ENCODE measurements at regions not wholly inside any gene's neighbourhood (a gene's known extent, or its start where the extent isn't known, plus 50 kb on each side); places are given as distances from the start of the nearest gene placed in this dataset.
A peak's percentile ranks its signal among the peaks of the same experiment; 100 is the strongest.

DNA sequence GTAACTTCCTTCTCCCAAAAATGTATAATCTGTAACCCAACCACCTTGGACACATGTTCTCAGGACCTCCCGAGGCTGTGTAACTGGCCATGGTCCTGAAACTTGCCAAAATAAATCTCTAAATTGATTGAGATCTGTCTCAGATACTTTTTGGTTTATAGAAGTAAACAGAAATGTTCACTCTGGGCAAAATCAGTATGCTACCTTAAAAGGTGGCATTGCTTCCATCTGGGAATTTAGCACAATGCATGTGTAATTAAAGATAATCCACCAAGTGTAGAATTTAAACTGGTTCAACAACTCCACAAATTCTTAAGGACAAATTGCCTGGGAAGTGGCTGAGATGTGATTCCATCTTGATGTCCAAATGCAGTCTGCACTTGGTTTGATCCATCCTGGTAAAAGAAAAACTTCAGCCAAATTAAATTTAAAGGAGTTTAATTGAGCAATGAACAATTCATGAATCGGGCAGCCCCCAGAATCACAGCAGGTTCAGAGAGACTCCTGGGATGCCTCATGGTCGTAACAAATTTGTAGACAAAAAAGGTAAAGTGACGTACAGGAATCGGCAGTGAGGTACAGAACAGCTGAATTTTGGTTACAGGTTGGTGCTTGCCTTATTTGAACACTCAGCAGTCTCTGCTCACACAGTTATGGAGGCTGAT, 102.6 kb upstream of the PFKP start:
- H3K27me3 ChIP-seq, result no peaks in the 10 kb centered on the region
- TF ChIP-seq, protein P1, sequence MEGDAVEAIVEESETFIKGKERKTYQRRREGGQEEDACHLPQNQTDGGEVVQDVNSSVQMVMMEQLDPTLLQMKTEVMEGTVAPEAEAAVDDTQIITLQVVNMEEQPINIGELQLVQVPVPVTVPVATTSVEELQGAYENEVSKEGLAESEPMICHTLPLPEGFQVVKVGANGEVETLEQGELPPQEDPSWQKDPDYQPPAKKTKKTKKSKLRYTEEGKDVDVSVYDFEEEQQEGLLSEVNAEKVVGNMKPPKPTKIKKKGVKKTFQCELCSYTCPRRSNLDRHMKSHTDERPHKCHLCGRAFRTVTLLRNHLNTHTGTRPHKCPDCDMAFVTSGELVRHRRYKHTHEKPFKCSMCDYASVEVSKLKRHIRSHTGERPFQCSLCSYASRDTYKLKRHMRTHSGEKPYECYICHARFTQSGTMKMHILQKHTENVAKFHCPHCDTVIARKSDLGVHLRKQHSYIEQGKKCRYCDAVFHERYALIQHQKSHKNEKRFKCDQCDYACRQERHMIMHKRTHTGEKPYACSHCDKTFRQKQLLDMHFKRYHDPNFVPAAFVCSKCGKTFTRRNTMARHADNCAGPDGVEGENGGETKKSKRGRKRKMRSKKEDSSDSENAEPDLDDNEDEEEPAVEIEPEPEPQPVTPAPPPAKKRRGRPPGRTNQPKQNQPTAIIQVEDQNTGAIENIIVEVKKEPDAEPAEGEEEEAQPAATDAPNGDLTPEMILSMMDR (IDR thresholded peaks at IDR 0.05), result no peak
- TF ChIP-seq POLR2A (IDR thresholded peaks at IDR 0.05), result no peak
- no peaks in the 10 kb centered on the region for H3K36me3 ChIP-seq
- 52% methylated on average over 5 of the region's 5 CpGs for WGBS (ENCODE audit: insufficient coverage, low coverage, low lambda C conversion rate, missing lambda C conversion rate)
- no peaks in the 10 kb centered on the region for H3K4me1 ChIP-seq
- intact Hi-C loops (cut with DNase I), result no loop called here
- no peak overlapping the region for H3K27ac ChIP-seq
- no peaks in the 10 kb centered on the region for H3K9me3 ChIP-seq
- ATAC-seq (no peak), DNase-seq (no peak)
- H3K4me3 ChIP-seq, result no peak overlapping the region

DNA sequence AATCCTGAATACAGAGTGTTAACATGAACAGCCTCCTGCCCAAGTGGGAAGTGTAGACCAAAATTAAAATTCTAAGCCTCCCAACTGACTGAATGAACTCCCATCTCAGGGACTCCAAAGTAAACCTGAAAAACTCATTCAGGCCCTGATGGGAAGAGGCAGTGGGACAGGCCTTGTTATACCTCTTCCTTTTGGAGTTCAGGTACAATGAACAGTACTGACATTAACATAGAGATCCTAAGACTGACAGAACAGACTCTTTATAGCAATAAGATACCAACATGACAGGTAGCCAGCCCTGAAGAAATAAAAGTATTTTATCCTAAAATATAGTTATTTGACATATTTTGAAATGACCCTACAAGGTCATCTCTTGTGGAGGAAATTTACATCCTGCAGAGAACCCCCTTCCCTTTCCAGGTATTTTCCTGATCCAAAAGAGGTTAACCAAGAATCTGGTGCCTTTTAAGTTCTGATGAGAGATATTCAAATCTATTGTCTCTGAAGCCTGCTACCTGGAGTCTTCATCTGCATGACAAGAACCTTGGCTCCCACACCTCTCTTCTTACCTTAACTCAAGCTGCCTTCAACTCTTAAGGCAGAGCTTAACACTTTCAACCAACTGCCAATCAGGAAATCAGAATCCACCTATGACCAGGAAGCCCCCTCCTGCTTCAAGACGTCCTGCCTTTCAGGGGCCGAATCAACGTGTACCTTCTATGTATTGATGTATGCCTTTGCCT, 103.3 kb upstream of the PFKP start:
- Histone ChIP-seq H3K4me1 (no peaks in the 10 kb centered on the region), H3K27ac (no peak overlapping the region), H3K36me3 (no peaks in the 10 kb centered on the region), H3K4me3 (no peak overlapping the region), H3K9me3 (no peaks in the 10 kb centered on the region), H3K27me3 (no peaks in the 10 kb centered on the region)
- no peak for TF ChIP-seq POLR2A (IDR thresholded peaks at IDR 0.05)
- TF ChIP-seq, protein P1 (IDR thresholded peaks at IDR 0.05), result no peak
- DNase-seq (no peak), ATAC-seq (no peak)
- whole genome bisulfite sequencing (ENCODE audit: insufficient coverage, low coverage, low lambda C conversion rate, missing lambda C conversion rate), result 40% methylated on average over 3 of the region's 3 CpGs
- intact Hi-C loops (cut with DNase I), result no loop called here

DNA sequence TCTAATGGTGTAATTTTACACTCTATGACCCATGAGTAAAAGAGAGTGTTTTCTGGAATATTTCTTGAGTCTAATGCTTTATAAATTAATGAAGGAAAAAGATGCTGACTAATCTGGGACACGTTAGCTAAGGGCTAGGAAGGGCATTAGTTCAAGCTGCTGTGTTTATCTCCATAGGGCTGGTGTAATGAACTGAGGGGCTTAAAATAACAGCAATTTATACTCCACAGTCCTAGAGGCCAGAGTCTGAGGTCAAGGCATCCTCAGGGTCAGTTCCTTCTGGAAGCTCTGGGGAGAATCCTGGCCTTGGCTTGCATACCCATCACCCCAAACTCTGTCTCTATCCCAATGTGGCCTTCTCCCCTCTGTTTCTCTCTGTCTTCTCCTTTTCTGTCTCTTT, 105.2 kb upstream of the PFKP start:
- 100% methylated on average over 1 of the region's 1 CpG for WGBS (ENCODE audit: insufficient coverage, low coverage, low lambda C conversion rate, missing lambda C conversion rate)

DNA sequence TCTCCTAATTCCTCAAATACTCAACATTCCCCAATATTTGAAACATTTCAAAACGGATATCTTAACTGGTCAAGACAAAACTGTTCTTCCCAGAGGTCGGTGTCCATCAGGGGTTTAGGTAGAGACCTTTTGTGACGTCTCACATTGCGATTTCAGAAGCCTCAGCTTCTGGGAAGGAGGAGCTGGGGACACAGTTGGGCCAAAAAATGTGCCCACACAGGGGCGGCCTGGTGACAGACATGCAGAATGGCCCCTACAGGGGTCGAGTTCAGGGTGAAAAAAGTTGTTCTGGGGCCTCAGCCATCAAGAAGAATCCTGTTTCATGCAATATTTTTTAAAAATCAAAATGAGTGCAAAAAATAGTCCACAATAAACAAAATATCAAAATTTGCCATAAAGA, 108.7 kb upstream of the PFKP start:
- H3K27ac ChIP-seq, result no peak overlapping the region
- peak in 1 of 4 donors; percentile 24 for ATAC-seq
- H3K36me3 ChIP-seq, result no peaks in the 10 kb centered on the region

More for the DNA sequence above, 105.2 kb upstream of the PFKP start:
- H3K4me3 ChIP-seq, result no peak overlapping the region
- TF ChIP-seq POLR2A (IDR thresholded peaks at IDR 0.05), result no peak
- TF ChIP-seq, protein P1 (IDR thresholded peaks at IDR 0.05), result no peak
- no peaks in the 10 kb centered on the region for H3K27me3 ChIP-seq
- intact Hi-C loops (cut with DNase I), result no loop called here
- no peaks in the 10 kb centered on the region for H3K9me3 ChIP-seq
- H3K4me1 ChIP-seq, result peaks cover 0 to 11% (median 0%) of the 10 kb centered on the region in 4 donors
- no peak overlapping the region for H3K27ac ChIP-seq
- DNase-seq, result no peak
- H3K36me3 ChIP-seq, result no peaks in the 10 kb centered on the region
- no peak for ATAC-seq

More for the DNA sequence above, 108.7 kb upstream of the PFKP start:
- intact Hi-C loops (cut with DNase I), result no loop called here
- TF ChIP-seq POLR2A (IDR thresholded peaks at IDR 0.05), result no peak
- TF ChIP-seq, protein P1 (IDR thresholded peaks at IDR 0.05), result no peak
- Histone ChIP-seq H3K9me3 (no peaks in the 10 kb centered on the region), H3K4me1 (peaks cover 0 to 11% (median 0%) of the 10 kb centered on the region in 4 donors), H3K27me3 (no peaks in the 10 kb centered on the region), H3K4me3 (no peak overlapping the region)
- WGBS (ENCODE audit: insufficient coverage, low coverage, low lambda C conversion rate, missing lambda C conversion rate), result 71% methylated on average over 6 of the region's 6 CpGs
- no peak for DNase-seq

Measured in right lobe of liver (tissue), 6 donors.